ENCODE measurements at regions not wholly inside any gene's neighbourhood (a gene's known extent, or its start where the extent isn't known, plus 50 kb on each side); places are given as distances from the start of the nearest gene placed in this dataset.

DNA sequence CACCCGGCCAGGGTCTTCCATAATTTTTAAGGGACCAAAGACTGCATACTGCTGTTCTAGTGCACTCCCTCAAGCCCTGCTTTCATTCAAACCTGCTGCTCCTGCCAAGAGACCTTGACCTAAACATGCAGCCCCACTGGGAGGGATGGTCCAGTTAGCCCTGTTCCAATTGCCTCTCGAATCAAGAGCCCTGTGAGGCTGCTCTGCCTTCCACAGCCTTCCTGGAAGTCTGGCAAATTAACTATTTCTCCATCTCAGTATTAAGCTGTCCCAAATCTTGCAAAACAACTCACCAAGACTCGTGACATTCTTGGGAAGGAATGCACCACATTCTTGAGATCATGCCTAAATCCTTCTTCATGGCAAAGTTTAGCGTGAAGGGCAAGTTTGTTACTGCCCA is 231.3 kb downstream of the C1orf94 start (continued):
- TF ChIP-seq MLLT1 (IDR thresholded peaks at IDR 0.05) = no peak
- no peak for TF ChIP-seq GATA2 (CRISPR knock-in tag; IDR thresholded peaks at IDR 0.05)
- no peak for TF ChIP-seq FOXP1 (CRISPR knock-in tag; IDR thresholded peaks at IDR 0.05)
- TF ChIP-seq ZNF444 (CRISPR knock-in tag; IDR thresholded peaks at IDR 0.05) = no peak

- H2AFZ ChIP-seq (ENCODE audit: low read depth, low read length) = no peak overlapping the region
- no peaks in the 10 kb centered on the region for H3K79me2 ChIP-seq (ENCODE audit: control insufficient read depth, insufficient read depth, low read length)
- no peak overlapping the region for H3K4me2 ChIP-seq (ENCODE audit: insufficient read depth, low read length)
- in situ Hi-C loops (cut with MboI) = no loop called here
- H4K20me1 ChIP-seq (replicated peaks; ENCODE audit: control insufficient read depth, insufficient read depth, low read length) = no peaks in the 10 kb centered on the region
- H3K4me3 ChIP-seq = no peak overlapping the region
- under 1% methylated on average over 6 of the region's 6 CpGs for WGBS (ENCODE audit: insufficient coverage, low coverage, missing lambda C conversion rate)
- DNase-seq (ENCODE audit: extremely low read depth in 1 of 4, low spot score in 3 of 4) (no peak), FAIRE-seq (no peak), ATAC-seq (no peak)
- H3K9me3 ChIP-seq (replicated peaks; ENCODE audit: control insufficient read depth, insufficient read depth, low read depth, low read length) = no peaks in the 10 kb centered on the region
- TF ChIP-seq MITF (IDR thresholded peaks at IDR 0.05) (no peak), NFE2 (IDR thresholded peaks at IDR 0.05; ENCODE audit: low read depth) (no peak), ZNF124 (CRISPR knock-in tag; IDR thresholded peaks at IDR 0.05) (no peak)
- no TSS peak for BruUV-seq (replicated peaks)
- no peak overlapping the region for H3K9ac ChIP-seq (ENCODE audit: insufficient read depth in 1 of 2, low read depth in 2 of 2, low read length in 2 of 2)
- no peaks in the 10 kb centered on the region for H3K4me1 ChIP-seq (replicated peaks in 1 of 2; ENCODE audit: control insufficient read depth in 2 of 2, insufficient read depth in 2 of 2, low read length in 2 of 2)
- intact Hi-C loops (cut with micrococcal nuclease) = no loop called here
- H3K36me3 ChIP-seq (ENCODE audit: control insufficient read depth, insufficient read depth, low read length) = no peaks in the 10 kb centered on the region
- H3K27me3 ChIP-seq (ENCODE audit: control insufficient read depth in 2 of 2, insufficient read depth in 2 of 2, low read length in 2 of 2) = peaks cover 3 to 11% of the 10 kb centered on the region in 2 experiments; a peak in 2 of 5 replicates
- no peaks in the 10 kb centered on the region for H3K9me1 ChIP-seq (ENCODE audit: control insufficient read depth, insufficient read depth, low read length)
- no peak overlapping the region for H3K27ac ChIP-seq (ENCODE audit: extremely low read depth, low read depth, low read length)
- CTCF ChIA-PET (ENCODE audit: low intra/inter-chr PET ratio) = no interaction called here
- POLR2A ChIA-PET = interaction anchor here (0.6 to 1.3 kb wide), 3 partner anchors 13 to 297 kb away, joined by 3 to 6 read pairs (median 3); no protein-coding TSS in a partner anchor
These were observed 233.1 kb downstream of the C1orf94 start for GRCh38 chr1:34409689-34410229.

Data from K562 (cell line).